Lower leg skin (tissue), 4 donors: ENCODE measurements at regions not wholly inside any gene's neighbourhood (a gene's known extent, or its start where the extent isn't known, plus 50 kb on each side); places are given as distances from the start of the nearest gene placed in this dataset.

Source experiments
- DNase-seq, 2 donors: peaks; one replicate each; pipeline ENCODE4 v3.0.0-alpha.2; 2019; ENCODE audit warnings: low spot score in 2 of 2
- H3K4me3 ChIP-seq: fragments of 200-600 bp; sonication (generic); 2 replicates; pipeline ENCODE4 v1.5.1; 2017; ENCODE audit warnings: mild to moderate bottlenecking, low read depth; ENCODE audit not compliant: poor library complexity, severe bottlenecking
- CTCF ChIP-seq, 3 donors: fragments of 450-650 bp; IDR thresholded peaks; one replicate each; pipeline ENCODE4 v1.5.1; 2016; ENCODE audit warnings: antibody characterized with exemption in 3 of 3, mild to moderate bottlenecking in 3 of 3, moderate library complexity in 2 of 3
- POLR2A ChIP-seq, 2 donors: fragments of 450-650 bp; IDR thresholded peaks; one replicate each; pipeline ENCODE4 v1.6.1; 2016 to 2017; ENCODE audit warnings: antibody characterized with exemption in 2 of 2, mild to moderate bottlenecking in 1 of 2, moderate library complexity in 1 of 2
- WGBS, 2 donors: methylation state at CpG; one replicate each; pipeline ENCODE4 v1.1.5; 2018; 5-methylcytosine and 5-hydroxymethylcytosine counted together
- intact Hi-C: fragments of 100-400 bp; cut with DNase I; formaldehyde crosslinking; loops from one replicate; pipeline ENCODE4 v1.15.0; 2023; ENCODE audit warnings: low total_unique reads

GRCh38 chr2:226334981-226335720 lies 464.5 kb downstream of the IRS1 start:
- H3K4me3 ChIP-seq: no peak overlapping the region
- 68 to 72% methylated on average over 8 of the region's 8 CpGs for WGBS, 2 donors
- no peak for DNase-seq
- TF ChIP-seq CTCF (IDR thresholded peaks at IDR 0.05) (no peak), POLR2A (IDR thresholded peaks at IDR 0.05) (no peak)
- intact Hi-C loops: no loop called here

DNA sequence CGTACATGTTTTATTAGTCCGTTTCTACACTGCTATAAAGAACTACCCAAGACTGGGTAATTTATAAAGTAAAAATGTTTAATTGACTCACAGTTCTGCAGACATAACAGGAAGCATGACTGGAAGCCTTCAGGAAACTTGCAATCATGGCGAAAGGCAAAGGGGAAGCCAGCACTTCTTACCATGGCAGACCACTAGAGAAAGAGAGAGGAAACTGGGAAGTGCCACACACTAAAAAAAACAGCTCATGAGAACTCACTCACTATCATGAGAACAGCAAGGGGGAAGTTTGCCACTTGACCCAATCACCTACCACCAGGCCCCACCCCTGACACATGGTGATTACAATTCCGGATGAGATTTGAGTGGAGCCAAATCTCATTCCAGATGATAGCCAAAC lies 466.2 kb downstream of the IRS1 start:
- intact Hi-C loops: no loop called here
- no peak for TF ChIP-seq CTCF (IDR thresholded peaks at IDR 0.05)
- no peak for TF ChIP-seq POLR2A (IDR thresholded peaks at IDR 0.05)
- WGBS, 2 donors: 81 to 85% methylated on average over 4 of the region's 4 CpGs
- DNase-seq: no peak
- no peak overlapping the region for H3K4me3 ChIP-seq

GRCh38 chr2:226330206-226330605 lies 469.4 kb downstream of the IRS1 start:
- no peak for TF ChIP-seq CTCF (IDR thresholded peaks at IDR 0.05)
- no peak for TF ChIP-seq POLR2A (IDR thresholded peaks at IDR 0.05)
- no peak for DNase-seq
- intact Hi-C loops: no loop called here
- no peak overlapping the region for H3K4me3 ChIP-seq

GRCh38 chr2:226329180-226329579 lies 470.4 kb downstream of the IRS1 start:
- DNase-seq: no peak
- intact Hi-C loops: no loop called here

DNA sequence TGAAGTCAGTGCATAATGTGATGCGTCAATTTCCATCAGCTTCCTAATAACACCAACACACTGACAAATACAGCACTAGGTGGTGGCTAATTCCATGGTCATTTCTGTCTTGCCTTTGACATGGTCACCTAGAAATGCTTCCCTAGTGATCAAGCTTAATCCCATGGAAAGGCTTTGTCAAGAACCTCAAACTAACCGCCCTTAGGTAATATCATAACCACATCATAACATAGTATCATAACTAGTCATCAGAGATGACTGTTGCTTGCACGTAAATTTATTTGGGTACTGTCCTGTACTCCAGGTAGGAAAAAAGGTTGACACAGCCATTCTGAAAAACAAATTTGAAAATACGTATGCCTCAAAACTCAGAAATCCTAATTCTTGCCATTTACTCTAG lies 471.8 kb downstream of the IRS1 start:
- no peak for TF ChIP-seq CTCF (IDR thresholded peaks at IDR 0.05)
- TF ChIP-seq POLR2A (IDR thresholded peaks at IDR 0.05): no peak
- WGBS, 2 donors: 88 to 93% methylated on average over 4 of the region's 4 CpGs
- DNase-seq: no peak
- H3K4me3 ChIP-seq: no peak overlapping the region
- intact Hi-C loops: no loop called here

More at GRCh38 chr2:226329180-226329579, 470.4 kb downstream of the IRS1 start:
- H3K4me3 ChIP-seq: no peak overlapping the region
- 83 to 100% methylated on average over 4 of the region's 4 CpGs for WGBS, 2 donors
- TF ChIP-seq POLR2A (IDR thresholded peaks at IDR 0.05): no peak
- TF ChIP-seq CTCF (IDR thresholded peaks at IDR 0.05): no peak

DNA sequence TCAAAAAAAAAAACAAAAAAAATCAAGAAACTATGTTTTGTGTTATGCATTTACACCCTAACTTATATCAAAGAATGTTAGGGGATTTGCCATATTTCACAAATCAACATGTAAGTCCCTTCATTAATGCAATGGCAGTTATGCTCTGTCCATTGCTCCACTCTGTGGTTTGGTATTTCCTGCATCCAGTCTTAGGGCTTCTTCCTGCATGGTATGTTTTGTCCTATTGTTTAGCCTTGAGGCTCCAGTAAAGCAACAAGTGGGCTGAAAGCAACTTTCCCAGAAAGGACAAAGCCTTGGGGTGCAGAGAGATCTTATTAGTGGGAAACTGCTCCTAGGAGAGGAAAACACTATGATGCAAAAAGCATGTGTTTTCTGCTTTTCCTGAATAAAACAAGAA lies 474.1 kb downstream of the IRS1 start:
- no peak overlapping the region for H3K4me3 ChIP-seq
- intact Hi-C loops: no loop called here
- DNase-seq: no peak
- no peak for TF ChIP-seq CTCF (IDR thresholded peaks at IDR 0.05)
- TF ChIP-seq POLR2A (IDR thresholded peaks at IDR 0.05): no peak
